Thoracic aorta (tissue), 2 donors: ENCODE measurements at regions not wholly inside any gene's neighbourhood (a gene's known extent, or its start where the extent isn't known, plus 50 kb on each side); places are given as distances from the start of the nearest gene placed in this dataset.

Experiments
- ATAC-seq: fragments of 150-250 bp; one replicate; pipeline ENCODE4 v1.8.0; 2017; ENCODE audit warnings: low read depth; ENCODE audit not compliant: insufficient number of reproducible peaks, low FRiP score
- DNase-seq: peaks from one replicate; pipeline ENCODE4 v3.0.0-alpha.2; 2020; ENCODE audit warnings: low spot score
- H3K27ac ChIP-seq, 2 donors: fragments of 200-600 bp; sonication (generic); 1 replicate in 1 of 2; 2 replicates in 1 of 2; pipeline ENCODE4 v1.5.1; 2016; ENCODE audit warnings: mild to moderate bottlenecking in 2 of 2, moderate library complexity in 2 of 2
- H3K27me3 ChIP-seq: fragments of 200-600 bp; sonication (generic); replicated peaks from 2 replicates; pipeline ENCODE4 v1.6.0; 2016; ENCODE audit warnings: mild to moderate bottlenecking; ENCODE audit not compliant: insufficient read depth
- H3K36me3 ChIP-seq: fragments of 200-600 bp; sonication (generic); one replicate; pipeline ENCODE4 v1.5.1; 2016
- H3K4me1 ChIP-seq, 2 donors: fragments of 200-600 bp; sonication (generic); 1 replicate in 1 of 2; 2 replicates in 1 of 2; pipeline versions ENCODE4 v1.5.1 to v1.6.0; 2016; ENCODE audit warnings: low read depth in 2 of 2, mild to moderate bottlenecking in 1 of 2; ENCODE audit not compliant: control insufficient read depth in 1 of 2
- H3K4me3 ChIP-seq: fragments of 200-600 bp; sonication (generic); 2 replicates; pipeline ENCODE4 v1.5.1; 2016; ENCODE audit warnings: mild to moderate bottlenecking
- H3K9me3 ChIP-seq: fragments of 200-600 bp; sonication (generic); 2 replicates; pipeline ENCODE4 v1.5.1; 2016
- CTCF ChIP-seq: fragments of 200-600 bp; sonication (generic); IDR thresholded peaks from one replicate; pipeline ENCODE4 v1.5.1; 2019; ENCODE audit warnings: antibody characterized with exemption

DNA sequence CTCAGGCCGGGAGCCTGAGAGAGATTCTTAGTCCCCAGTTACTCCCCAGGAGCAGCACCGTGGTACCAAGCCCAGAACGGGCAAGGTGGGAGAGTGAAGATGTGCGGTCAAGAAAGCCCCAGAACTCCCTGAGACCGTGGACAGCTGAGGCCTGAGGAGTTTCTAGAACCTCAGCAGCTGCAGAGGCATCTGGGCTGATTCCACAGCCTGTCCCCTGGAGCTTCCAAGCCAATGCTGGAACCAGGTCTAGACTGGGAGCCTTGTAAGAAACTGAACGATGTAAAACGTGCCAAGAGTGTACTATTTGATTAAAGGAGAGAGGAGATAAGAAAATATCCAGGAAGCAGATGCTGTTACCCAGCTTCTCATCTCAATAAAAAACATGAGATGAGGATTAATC lies 366.3 kb downstream of the TNS3 start:
- DNase-seq = no peak
- TF ChIP-seq CTCF = no peak
- no peaks in the 10 kb centered on the region for H3K27me3 ChIP-seq
- H3K4me1 ChIP-seq = peaks cover 0 to 6% of the 10 kb centered on the region in 2 donors
- no peaks in the 10 kb centered on the region for H3K9me3 ChIP-seq
- no peak overlapping the region for H3K4me3 ChIP-seq
- H3K36me3 ChIP-seq = no peaks in the 10 kb centered on the region
- no peak overlapping the region for H3K27ac ChIP-seq
- no peak for ATAC-seq

DNA sequence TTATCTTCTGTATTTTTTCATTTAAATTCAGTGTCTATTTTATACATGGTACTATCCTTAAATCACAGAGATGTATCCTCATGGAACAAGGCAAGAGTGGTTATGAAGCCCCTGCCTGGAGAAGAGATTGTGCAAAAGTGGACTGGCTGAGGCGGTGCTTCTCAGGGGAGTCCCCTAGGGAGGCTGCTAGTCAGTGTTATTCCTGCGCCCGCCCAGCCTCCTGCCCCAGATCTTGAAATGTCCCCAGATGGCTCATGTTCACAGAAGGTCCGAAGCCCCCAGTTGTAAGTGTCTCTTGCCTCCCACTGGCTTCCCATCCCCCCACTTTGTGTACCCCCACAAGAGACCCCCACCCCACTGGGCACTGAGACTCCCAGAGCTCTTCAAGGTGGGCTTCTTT lies 366.9 kb downstream of the TNS3 start:
- DNase-seq (no peak), ATAC-seq (no peak)
- H3K4me1 ChIP-seq = peaks cover 0 to 6% of the 10 kb centered on the region in 2 donors
- H3K36me3 ChIP-seq = no peaks in the 10 kb centered on the region
- no peak overlapping the region for H3K4me3 ChIP-seq
- no peak for TF ChIP-seq CTCF
- no peaks in the 10 kb centered on the region for H3K9me3 ChIP-seq
- no peaks in the 10 kb centered on the region for H3K27me3 ChIP-seq
- no peak overlapping the region for H3K27ac ChIP-seq

DNA sequence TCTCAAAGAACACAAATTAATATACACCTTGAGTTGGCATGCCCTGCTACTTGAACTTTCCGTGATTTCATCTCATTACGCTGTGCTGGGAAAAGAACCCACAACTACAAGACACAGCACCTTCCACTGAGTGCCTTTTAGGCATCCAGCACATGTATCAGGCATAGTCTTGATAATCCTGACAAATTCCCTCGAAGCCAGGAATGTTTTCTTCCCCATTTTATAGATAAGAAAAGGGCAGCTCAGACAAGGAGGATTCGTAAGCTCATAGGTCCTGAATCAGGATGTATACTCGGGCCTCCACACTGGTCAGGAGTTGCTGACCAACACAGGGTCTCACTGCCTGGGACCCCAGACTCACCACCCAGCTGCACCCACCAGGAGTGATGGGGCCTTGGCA lies 368.6 kb downstream of the TNS3 start:
- DNase-seq = no peak
- no peak for TF ChIP-seq CTCF
- Histone ChIP-seq H3K36me3 (no peaks in the 10 kb centered on the region), H3K4me1 (peaks cover 0 to 6% of the 10 kb centered on the region in 2 donors), H3K9me3 (no peaks in the 10 kb centered on the region), H3K27ac (no peak overlapping the region), H3K4me3 (no peak overlapping the region), H3K27me3 (no peaks in the 10 kb centered on the region)
- no peak for ATAC-seq

DNA sequence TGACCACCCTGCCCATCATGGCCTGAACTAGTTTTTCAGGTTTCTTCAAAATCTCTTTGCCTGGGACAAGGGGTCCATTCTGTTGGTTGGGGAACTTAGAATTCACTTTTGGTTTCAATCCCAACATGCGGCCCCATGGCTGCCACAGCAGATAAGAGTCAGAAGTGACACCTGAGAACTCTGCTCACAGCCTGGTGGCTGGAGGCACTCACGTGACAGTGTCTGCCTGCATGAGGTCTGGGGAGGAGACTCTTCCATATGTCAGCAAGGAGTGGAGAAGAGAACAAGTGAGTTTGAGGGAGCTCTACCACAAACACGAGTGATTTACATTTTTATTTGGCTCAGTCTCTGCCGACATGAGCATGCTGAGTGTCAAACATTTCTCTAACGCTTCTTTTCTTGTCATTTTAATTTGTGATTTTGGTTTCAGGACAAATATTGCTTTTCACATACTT lies 370.4 kb downstream of the TNS3 start:
- Histone ChIP-seq H3K36me3 (no peaks in the 10 kb centered on the region), H3K9me3 (no peaks in the 10 kb centered on the region), H3K4me1 (peaks cover 0 to 6% of the 10 kb centered on the region in 2 donors), H3K27me3 (no peaks in the 10 kb centered on the region), H3K4me3 (no peak overlapping the region), H3K27ac (no peak overlapping the region)
- DNase-seq (no peak), ATAC-seq (no peak)
- TF ChIP-seq CTCF = no peak

GRCh38 chr7:47210281-47210854 lies 371.5 kb downstream of the TNS3 start:
- DNase-seq = no peak
- no peaks in the 10 kb centered on the region for H3K27me3 ChIP-seq
- no peak overlapping the region for H3K4me3 ChIP-seq
- no peaks in the 10 kb centered on the region for H3K9me3 ChIP-seq
- peaks cover 0 to 6% of the 10 kb centered on the region in 2 donors for H3K4me1 ChIP-seq
- no peak overlapping the region for H3K27ac ChIP-seq
- TF ChIP-seq CTCF = no peak
- no peak for ATAC-seq
- no peaks in the 10 kb centered on the region for H3K36me3 ChIP-seq
